ENCODE measurements at regions not wholly inside any gene's neighbourhood (a gene's known extent, or its start where the extent isn't known, plus 50 kb on each side); places are given as distances from the start of the nearest gene placed in this dataset.
"Not testable (repeated sequence)": the region's sequence is repeated elsewhere in the genome, so short reads cannot be mapped to it uniquely, and the experiment has no call there.

DNA sequence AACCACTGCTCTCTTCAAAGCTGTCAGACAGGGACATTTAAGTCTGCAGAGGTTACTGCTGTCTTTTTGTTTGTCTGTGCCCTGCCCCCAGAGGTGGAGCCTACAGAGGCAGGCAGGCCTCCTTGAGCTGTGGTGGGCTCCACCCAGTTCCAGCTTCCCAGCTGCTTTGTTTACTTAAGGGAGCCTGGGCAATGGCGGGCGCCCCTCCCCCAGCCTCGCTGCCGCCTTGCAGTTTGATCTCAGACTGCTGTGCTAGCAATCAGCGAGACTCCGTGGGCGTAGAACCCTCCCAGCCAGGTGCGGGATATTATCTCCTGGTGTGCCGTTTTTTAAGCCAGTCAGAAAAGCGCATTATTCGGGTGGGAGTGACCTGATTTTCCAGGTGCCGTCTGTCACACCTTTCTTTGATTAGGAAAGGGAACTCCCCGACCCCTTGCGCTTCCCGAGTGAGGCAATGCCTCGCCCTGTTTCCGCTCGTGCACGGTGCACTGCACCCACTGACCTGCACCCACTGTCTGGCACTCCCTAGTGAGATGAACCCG lies 764.5 kb upstream of the CDH6 start:
- not testable (repeated sequence) for H3K79me1 ChIP-seq (ENCODE audit: low read length); H4K12ac ChIP-seq (ENCODE audit: low read depth, low read length); H3K79me2 ChIP-seq (ENCODE audit: control insufficient read depth, insufficient read depth, low read length, poor library complexity); H2AFZ ChIP-seq (ENCODE audit: insufficient read depth, low read length, poor library complexity); H2BK12ac ChIP-seq (ENCODE audit: low read length); H3K9me3 ChIP-seq (ENCODE audit: insufficient read depth, low read depth, low read length); H3K4me1 ChIP-seq (ENCODE audit: control insufficient read depth in 1 of 2, insufficient read depth in 2 of 2, low read length in 2 of 2); H3K27me3 ChIP-seq (ENCODE audit: insufficient read depth, low read length); H3K14ac ChIP-seq (ENCODE audit: low read length); H2AK5ac ChIP-seq (ENCODE audit: low read length); H3K4ac ChIP-seq (ENCODE audit: low read depth, low read length); H2BK120ac ChIP-seq (ENCODE audit: insufficient read depth, low read length, poor library complexity); H3K27ac ChIP-seq (ENCODE audit: low read depth, low read length); H3K18ac ChIP-seq (ENCODE audit: low read length); H3K9ac ChIP-seq (ENCODE audit: low read length); DNase-seq; H2BK5ac ChIP-seq (ENCODE audit: low read depth, low read length, poor library complexity); H3K36me3 ChIP-seq (ENCODE audit: control insufficient read depth in 1 of 2, insufficient read depth in 2 of 2, low read length in 2 of 2); H4K91ac ChIP-seq (ENCODE audit: low read depth, low read length); H3K23ac ChIP-seq (ENCODE audit: low read length)
- H3K4me3 ChIP-seq (ENCODE audit: low read depth, low read length): peak overlapping the region; percentile 68
- peak overlapping the region; percentile 56 for H3K4me2 ChIP-seq (ENCODE audit: low read length)
- WGBS (ENCODE audit: extremely low coverage, insufficient coverage, insufficient read length): no CpG with 5 or more reads among the region's 20 CpGs
- H4K8ac ChIP-seq (ENCODE audit: low read depth, low read length): peak overlapping the region; percentile 18

GRCh38 chr5:30414078-30414477 lies 779.4 kb upstream of the CDH6 start:
- H2BK120ac ChIP-seq (ENCODE audit: insufficient read depth, low read length, poor library complexity): no peak overlapping the region
- no peaks in the 10 kb centered on the region for H3K79me2 ChIP-seq (ENCODE audit: control insufficient read depth, insufficient read depth, low read length, poor library complexity)
- H3K9ac ChIP-seq (ENCODE audit: low read length): no peak overlapping the region
- H3K36me3 ChIP-seq (ENCODE audit: control insufficient read depth in 1 of 2, insufficient read depth in 2 of 2, low read length in 2 of 2): no peaks in the 10 kb centered on the region
- no peak overlapping the region for H3K4me2 ChIP-seq (ENCODE audit: low read length)
- H2AK5ac ChIP-seq (ENCODE audit: low read length): no peak overlapping the region
- no peak overlapping the region for H2BK5ac ChIP-seq (ENCODE audit: low read depth, low read length, poor library complexity)
- H3K9me3 ChIP-seq (ENCODE audit: insufficient read depth, low read depth, low read length): no peaks in the 10 kb centered on the region
- H3K27ac ChIP-seq (ENCODE audit: low read depth, low read length): no peak overlapping the region
- H4K8ac ChIP-seq (ENCODE audit: low read depth, low read length): no peak overlapping the region
- H2AFZ ChIP-seq (ENCODE audit: insufficient read depth, low read length, poor library complexity): no peak overlapping the region
- DNase-seq: no peak
- H3K4me3 ChIP-seq (ENCODE audit: low read depth, low read length): no peak overlapping the region
- H3K4ac ChIP-seq (ENCODE audit: low read depth, low read length): no peak overlapping the region
- no CpG with 5 or more reads among the region's 2 CpGs for WGBS (ENCODE audit: extremely low coverage, insufficient coverage, insufficient read length)
- H3K14ac ChIP-seq (ENCODE audit: low read length): no peak overlapping the region
- H3K4me1 ChIP-seq (ENCODE audit: control insufficient read depth in 1 of 2, insufficient read depth in 2 of 2, low read length in 2 of 2): no peaks in the 10 kb centered on the region
- no peak overlapping the region for H2BK12ac ChIP-seq (ENCODE audit: low read length)
- no peak overlapping the region for H3K23ac ChIP-seq (ENCODE audit: low read length)
- no peak overlapping the region for H4K91ac ChIP-seq (ENCODE audit: low read depth, low read length)
- H3K79me1 ChIP-seq (ENCODE audit: low read length): no peaks in the 10 kb centered on the region
- no peak overlapping the region for H3K18ac ChIP-seq (ENCODE audit: low read length)
- no peaks in the 10 kb centered on the region for H3K27me3 ChIP-seq (ENCODE audit: insufficient read depth, low read length)
- no peak overlapping the region for H4K12ac ChIP-seq (ENCODE audit: low read depth, low read length)

GRCh38 chr5:30413540-30413939 lies 779.9 kb upstream of the CDH6 start:
- whole genome bisulfite sequencing (ENCODE audit: extremely low coverage, insufficient coverage, insufficient read length): no CpG with 5 or more reads among the region's 2 CpGs
- no peaks in the 10 kb centered on the region for H3K79me1 ChIP-seq (ENCODE audit: low read length)
- no peak overlapping the region for H3K9ac ChIP-seq (ENCODE audit: low read length)
- H3K9me3 ChIP-seq (ENCODE audit: insufficient read depth, low read depth, low read length): no peaks in the 10 kb centered on the region
- no peak overlapping the region for H4K12ac ChIP-seq (ENCODE audit: low read depth, low read length)
- no peaks in the 10 kb centered on the region for H3K27me3 ChIP-seq (ENCODE audit: insufficient read depth, low read length)
- H4K91ac ChIP-seq (ENCODE audit: low read depth, low read length): no peak overlapping the region
- no peak overlapping the region for H3K4me3 ChIP-seq (ENCODE audit: low read depth, low read length)
- no peak overlapping the region for H3K23ac ChIP-seq (ENCODE audit: low read length)
- H2AFZ ChIP-seq (ENCODE audit: insufficient read depth, low read length, poor library complexity): no peak overlapping the region
- no peak overlapping the region for H2BK12ac ChIP-seq (ENCODE audit: low read length)
- no peak overlapping the region for H3K4me2 ChIP-seq (ENCODE audit: low read length)
- H3K14ac ChIP-seq (ENCODE audit: low read length): no peak overlapping the region
- H3K18ac ChIP-seq (ENCODE audit: low read length): no peak overlapping the region
- no peak overlapping the region for H2BK120ac ChIP-seq (ENCODE audit: insufficient read depth, low read length, poor library complexity)
- H3K4ac ChIP-seq (ENCODE audit: low read depth, low read length): no peak overlapping the region
- H3K36me3 ChIP-seq (ENCODE audit: control insufficient read depth in 1 of 2, insufficient read depth in 2 of 2, low read length in 2 of 2): no peaks in the 10 kb centered on the region
- no peak overlapping the region for H3K27ac ChIP-seq (ENCODE audit: low read depth, low read length)
- no peak overlapping the region for H2BK5ac ChIP-seq (ENCODE audit: low read depth, low read length, poor library complexity)
- DNase-seq: no peak
- no peaks in the 10 kb centered on the region for H3K79me2 ChIP-seq (ENCODE audit: control insufficient read depth, insufficient read depth, low read length, poor library complexity)
- no peak overlapping the region for H4K8ac ChIP-seq (ENCODE audit: low read depth, low read length)
- no peak overlapping the region for H2AK5ac ChIP-seq (ENCODE audit: low read length)
- H3K4me1 ChIP-seq (ENCODE audit: control insufficient read depth in 1 of 2, insufficient read depth in 2 of 2, low read length in 2 of 2): no peaks in the 10 kb centered on the region

- H3K9me3 ChIP-seq (ENCODE audit: insufficient read depth, low read depth, low read length): no peaks in the 10 kb centered on the region
- no peak overlapping the region for H2AK5ac ChIP-seq (ENCODE audit: low read length)
- H3K36me3 ChIP-seq (ENCODE audit: control insufficient read depth in 1 of 2, insufficient read depth in 2 of 2, low read length in 2 of 2): no peaks in the 10 kb centered on the region
- no peak overlapping the region for H3K18ac ChIP-seq (ENCODE audit: low read length)
- no peak overlapping the region for H2BK120ac ChIP-seq (ENCODE audit: insufficient read depth, low read length, poor library complexity)
- no peak overlapping the region for H2AFZ ChIP-seq (ENCODE audit: insufficient read depth, low read length, poor library complexity)
- no peaks in the 10 kb centered on the region for H3K4me1 ChIP-seq (ENCODE audit: control insufficient read depth in 1 of 2, insufficient read depth in 2 of 2, low read length in 2 of 2)
- H3K27me3 ChIP-seq (ENCODE audit: insufficient read depth, low read length): no peaks in the 10 kb centered on the region
- no peak overlapping the region for H3K4me2 ChIP-seq (ENCODE audit: low read length)
- H3K14ac ChIP-seq (ENCODE audit: low read length): no peak overlapping the region
- no peak overlapping the region for H3K4me3 ChIP-seq (ENCODE audit: low read depth, low read length)
- H3K79me2 ChIP-seq (ENCODE audit: control insufficient read depth, insufficient read depth, low read length, poor library complexity): no peaks in the 10 kb centered on the region
- no peak overlapping the region for H3K9ac ChIP-seq (ENCODE audit: low read length)
- H4K8ac ChIP-seq (ENCODE audit: low read depth, low read length): no peak overlapping the region
- H3K23ac ChIP-seq (ENCODE audit: low read length): no peak overlapping the region
- H3K79me1 ChIP-seq (ENCODE audit: low read length): no peaks in the 10 kb centered on the region
- no peak overlapping the region for H4K91ac ChIP-seq (ENCODE audit: low read depth, low read length)
- no peak overlapping the region for H3K27ac ChIP-seq (ENCODE audit: low read depth, low read length)
- no peak overlapping the region for H2BK5ac ChIP-seq (ENCODE audit: low read depth, low read length, poor library complexity)
- H3K4ac ChIP-seq (ENCODE audit: low read depth, low read length): no peak overlapping the region
- H4K12ac ChIP-seq (ENCODE audit: low read depth, low read length): no peak overlapping the region
- DNase-seq: peak in 1 of 2 donors; percentile 26
- WGBS (ENCODE audit: extremely low coverage, insufficient coverage, insufficient read length): no CpG with 5 or more reads among the region's 2 CpGs
- no peak overlapping the region for H2BK12ac ChIP-seq (ENCODE audit: low read length)
Measured at GRCh38 chr5:30405821-30406220, 787.7 kb upstream of the CDH6 start.
